IPS-18c (cell line): ENCODE measurements at regions not wholly inside any gene's neighbourhood (a gene's known extent, or its start where the extent isn't known, plus 50 kb on each side); places are given as distances from the start of the nearest gene placed in this dataset.
A peak's percentile ranks its signal among the peaks of the same experiment; 100 is the strongest.
"Not testable (repeated sequence)": the region's sequence is repeated elsewhere in the genome, so short reads cannot be mapped to it uniquely, and the experiment has no call there.

Experiments used
- H3K4me3 ChIP-seq: 2 replicates; pipeline ENCODE4 v1.7.0; 2013; ENCODE audit warnings: low read depth, mild to moderate bottlenecking, low read length, moderate library complexity; ENCODE audit not compliant: insufficient read depth
- H3K9me3 ChIP-seq: one replicate; pipeline ENCODE4 v1.6.1; 2013; ENCODE audit warnings: mild to moderate bottlenecking, low read length, moderate library complexity; ENCODE audit not compliant: control insufficient read depth, insufficient read depth

GRCh38 chr10:87603196-87603595, 56.5 kb upstream of the PAPSS2 start:
- no peak overlapping the region for H3K4me3 ChIP-seq
- no peaks in the 10 kb centered on the region for H3K9me3 ChIP-seq

- H3K9me3 ChIP-seq: no peaks in the 10 kb centered on the region
- no peak overlapping the region for H3K4me3 ChIP-seq
These were observed 55.9 kb upstream of the PAPSS2 start for GRCh38 chr10:87603769-87604168.

GRCh38 chr10:87605628-87606251, 53.9 kb upstream of the PAPSS2 start:
- Histone ChIP-seq H3K9me3 (no peaks in the 10 kb centered on the region), H3K4me3 (no peak overlapping the region)

- peak overlapping the region; percentile 20; the same call in 1 of the 2 replicates for H3K4me3 ChIP-seq
- peaks cover 11% of the 10 kb centered on the region for H3K9me3 ChIP-seq
These were observed 50.9 kb upstream of the PAPSS2 start for GRCh38 chr10:87608756-87609155.

GRCh38 chr10:87609563-87609962, 50.1 kb upstream of the PAPSS2 start:
- H3K4me3 ChIP-seq: not testable (repeated sequence)

More at GRCh38 chr10:87609563-87609962, 50.1 kb upstream of the PAPSS2 start:
- peaks cover 11% of the 10 kb centered on the region for H3K9me3 ChIP-seq
